ENCODE measurements at regions not wholly inside any gene's neighbourhood (a gene's known extent, or its start where the extent isn't known, plus 50 kb on each side); places are given as distances from the start of the nearest gene placed in this dataset.

GRCh38 chr10:90440870-90441269, 417.0 kb downstream of the HTR7 start:
- H4K20me1 ChIP-seq (ENCODE audit: control insufficient read depth, insufficient read depth, low read length, poor library complexity, severe bottlenecking) = no peaks in the 10 kb centered on the region
- H3K27ac Mint-ChIP-seq = no peak overlapping the region
- TF ChIP-seq, protein P1, sequence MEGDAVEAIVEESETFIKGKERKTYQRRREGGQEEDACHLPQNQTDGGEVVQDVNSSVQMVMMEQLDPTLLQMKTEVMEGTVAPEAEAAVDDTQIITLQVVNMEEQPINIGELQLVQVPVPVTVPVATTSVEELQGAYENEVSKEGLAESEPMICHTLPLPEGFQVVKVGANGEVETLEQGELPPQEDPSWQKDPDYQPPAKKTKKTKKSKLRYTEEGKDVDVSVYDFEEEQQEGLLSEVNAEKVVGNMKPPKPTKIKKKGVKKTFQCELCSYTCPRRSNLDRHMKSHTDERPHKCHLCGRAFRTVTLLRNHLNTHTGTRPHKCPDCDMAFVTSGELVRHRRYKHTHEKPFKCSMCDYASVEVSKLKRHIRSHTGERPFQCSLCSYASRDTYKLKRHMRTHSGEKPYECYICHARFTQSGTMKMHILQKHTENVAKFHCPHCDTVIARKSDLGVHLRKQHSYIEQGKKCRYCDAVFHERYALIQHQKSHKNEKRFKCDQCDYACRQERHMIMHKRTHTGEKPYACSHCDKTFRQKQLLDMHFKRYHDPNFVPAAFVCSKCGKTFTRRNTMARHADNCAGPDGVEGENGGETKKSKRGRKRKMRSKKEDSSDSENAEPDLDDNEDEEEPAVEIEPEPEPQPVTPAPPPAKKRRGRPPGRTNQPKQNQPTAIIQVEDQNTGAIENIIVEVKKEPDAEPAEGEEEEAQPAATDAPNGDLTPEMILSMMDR (IDR thresholded peaks at IDR 0.05) = no peak
- TF ChIP-seq EZH2 (IDR thresholded peaks at IDR 0.05; ENCODE audit: borderline replicate concordance, insufficient read depth, low read depth, low read length, poor library complexity, severe bottlenecking) = no peak
- peaks cover 7% of the 10 kb centered on the region for H3K27me3 Mint-ChIP-seq
- H3K9ac ChIP-seq (ENCODE audit: low read length) = no peak overlapping the region
- WGBS (ENCODE audit: insufficient coverage) = 93% methylated on average over 2 of the region's 2 CpGs
- no peak overlapping the region for H3K27ac ChIP-seq (ENCODE audit: low read length in 2 of 2)
- H3K9me3 Mint-ChIP-seq (ENCODE audit: insufficient read depth) = peaks cover 12% of the 10 kb centered on the region
- H3K27me3 ChIP-seq (replicated peaks in 1 of 4; ENCODE audit: control extremely low read depth in 1 of 4, control insufficient read depth in 3 of 4, insufficient read depth in 4 of 4, low read length in 3 of 4) = no peaks in the 10 kb centered on the region
- no peak overlapping the region for H2AFZ ChIP-seq (ENCODE audit: insufficient read depth, low read depth, low read length, poor library complexity, severe bottlenecking)
- no peaks in the 10 kb centered on the region for H3K79me2 ChIP-seq (ENCODE audit: control insufficient read depth, insufficient read depth, low read length)
- no peak overlapping the region for H3K4me3 ChIP-seq (ENCODE audit: control extremely low read depth in 1 of 5, extremely low read depth in 1 of 5, insufficient read depth in 1 of 5, low read depth in 2 of 5, low read length in 4 of 5)
- no peak for ATAC-seq (ENCODE audit: low read depth)
- intact Hi-C loops (cut with micrococcal nuclease) = no loop called here
- no peak overlapping the region for H3K4me2 ChIP-seq (replicated peaks; ENCODE audit: low read depth, low read length, poor library complexity, severe bottlenecking)
- ChIA-PET CTCF (no interaction called here), POLR2A (no interaction called here)
- no peaks in the 10 kb centered on the region for H3K4me1 Mint-ChIP-seq
- no peak for DNase-seq
- H3K9me3 ChIP-seq (ENCODE audit: control extremely low read depth in 1 of 3, control insufficient read depth in 2 of 3, insufficient read depth in 1 of 3, low read length in 2 of 3) = peaks cover 0 to 14% (median 12%) of the 10 kb centered on the region in 3 donors
- no peak overlapping the region for H3K4me3 Mint-ChIP-seq
- H3K4me1 ChIP-seq (ENCODE audit: control insufficient read depth in 2 of 2, insufficient read depth in 2 of 2, low read length in 2 of 2) = no peaks in the 10 kb centered on the region
- no peaks in the 10 kb centered on the region for H3K36me3 ChIP-seq (replicated peaks in 1 of 2; ENCODE audit: control extremely low read depth in 1 of 2, control insufficient read depth in 1 of 2, extremely low read depth in 1 of 2, insufficient read depth in 2 of 2, low read length in 1 of 2)

DNA sequence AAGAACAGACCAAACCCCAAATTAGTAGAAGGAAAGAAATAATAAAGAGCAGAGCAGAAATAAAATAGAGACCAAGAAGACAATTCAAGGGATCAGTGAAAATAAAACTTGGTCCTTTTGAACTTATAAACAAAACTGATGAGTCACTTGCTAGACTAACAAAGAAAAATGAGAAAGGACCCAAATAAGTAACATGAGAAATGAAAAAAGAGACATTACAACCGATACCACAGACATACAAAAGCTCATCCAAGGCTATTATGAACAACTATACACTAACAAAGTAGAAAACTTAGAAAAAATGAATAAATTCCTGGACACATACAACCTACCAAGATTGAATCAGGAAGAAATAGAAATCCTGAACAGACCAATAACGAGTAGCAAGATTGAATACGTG, 414.5 kb downstream of the HTR7 start:
- ChIA-PET CTCF (no interaction called here), POLR2A (no interaction called here)
- Histone ChIP-seq H3K4me2 (replicated peaks; ENCODE audit: low read depth, low read length, poor library complexity, severe bottlenecking) (no peak overlapping the region), H4K20me1 (ENCODE audit: control insufficient read depth, insufficient read depth, low read length, poor library complexity, severe bottlenecking) (no peaks in the 10 kb centered on the region), H3K79me2 (ENCODE audit: control insufficient read depth, insufficient read depth, low read length) (no peaks in the 10 kb centered on the region), H3K27me3 (replicated peaks in 1 of 4; ENCODE audit: control extremely low read depth in 1 of 4, control insufficient read depth in 3 of 4, insufficient read depth in 4 of 4, low read length in 3 of 4) (no peaks in the 10 kb centered on the region), H3K9ac (ENCODE audit: low read length) (no peak overlapping the region), H2AFZ (ENCODE audit: insufficient read depth, low read depth, low read length, poor library complexity, severe bottlenecking) (no peak overlapping the region), H3K4me1 (ENCODE audit: control insufficient read depth in 2 of 2, insufficient read depth in 2 of 2, low read length in 2 of 2) (no peaks in the 10 kb centered on the region), H3K27ac (ENCODE audit: low read length in 2 of 2) (no peak overlapping the region), H3K9me3 (ENCODE audit: control extremely low read depth in 1 of 3, control insufficient read depth in 2 of 3, insufficient read depth in 1 of 3, low read length in 2 of 3) (peaks cover 0 to 14% (median 12%) of the 10 kb centered on the region in 3 donors), H3K4me3 (ENCODE audit: control extremely low read depth in 1 of 5, extremely low read depth in 1 of 5, insufficient read depth in 1 of 5, low read depth in 2 of 5, low read length in 4 of 5) (no peak overlapping the region), H3K36me3 (replicated peaks in 1 of 2; ENCODE audit: control extremely low read depth in 1 of 2, control insufficient read depth in 1 of 2, extremely low read depth in 1 of 2, insufficient read depth in 2 of 2, low read length in 1 of 2) (no peaks in the 10 kb centered on the region)
- H3K4me3 Mint-ChIP-seq = no peak overlapping the region
- intact Hi-C loops (cut with micrococcal nuclease) = no loop called here
- no peak for DNase-seq
- H3K9me3 Mint-ChIP-seq (ENCODE audit: insufficient read depth) = peaks cover 12% of the 10 kb centered on the region
- H3K27me3 Mint-ChIP-seq = no peaks in the 10 kb centered on the region
- TF ChIP-seq, protein P1 (IDR thresholded peaks at IDR 0.05) = no peak
- ATAC-seq (ENCODE audit: low read depth) = no peak
- 83% methylated on average over 1 of the region's 3 CpGs for WGBS (ENCODE audit: insufficient coverage)
- H3K27ac Mint-ChIP-seq = no peak overlapping the region
- H3K4me1 Mint-ChIP-seq = no peaks in the 10 kb centered on the region

Data from B cell (primary cell).